ENCODE measurements at regions not wholly inside any gene's neighbourhood (a gene's known extent, or its start where the extent isn't known, plus 50 kb on each side); places are given as distances from the start of the nearest gene placed in this dataset.

DNA sequence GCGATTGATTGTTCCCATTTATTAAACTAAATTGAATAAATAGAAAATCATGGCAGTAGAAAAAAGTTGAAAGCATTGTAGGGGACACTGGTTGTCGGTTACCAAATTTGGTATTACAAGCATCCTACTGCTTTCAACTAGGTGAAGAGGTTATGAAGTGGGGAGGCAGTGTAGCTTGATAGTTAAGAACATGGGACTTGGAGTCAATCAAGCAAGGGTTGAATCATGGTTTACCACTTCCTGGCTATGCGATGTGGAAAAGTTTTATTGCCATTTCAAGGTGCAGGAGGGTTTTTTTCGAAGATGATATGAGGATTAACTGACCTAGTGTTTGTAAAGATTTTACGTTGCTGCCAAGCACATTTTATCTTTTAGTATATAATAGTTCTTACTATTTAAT lies 318.2 kb upstream of the KCNH8 start:
- no peak overlapping the region for H2BK5ac ChIP-seq (ENCODE audit: insufficient read length, low read length)
- no peaks in the 10 kb centered on the region for H3K27me3 ChIP-seq (ENCODE audit: insufficient read depth, low read length)
- H4K20me1 ChIP-seq (ENCODE audit: control insufficient read depth, insufficient read depth, insufficient read length), result no peaks in the 10 kb centered on the region
- no peaks in the 10 kb centered on the region for H3K79me1 ChIP-seq (ENCODE audit: insufficient read depth, low read depth, low read length, poor library complexity, severe bottlenecking)
- no peak overlapping the region for H3K4ac ChIP-seq (ENCODE audit: low read depth, low read length)
- H3K9me3 ChIP-seq (ENCODE audit: control insufficient read depth, low read depth, low read length), result no peaks in the 10 kb centered on the region
- no peak overlapping the region for H2BK15ac ChIP-seq (ENCODE audit: low read depth, low read length)
- no peaks in the 10 kb centered on the region; the same call in 1 of the 2 replicates for H3K4me1 ChIP-seq (ENCODE audit: insufficient read depth, low read length)
- Mint-ChIP-seq H3K4me3 (no peak overlapping the region), H3K4me1 (no peaks in the 10 kb centered on the region; a peak in 2 of 4 replicates), H3K9me3 (no peaks in the 10 kb centered on the region), H3K36me3 (ENCODE audit: insufficient read depth in 1 of 3, low read depth in 3 of 3) (no peaks in the 10 kb centered on the region), H3K27ac (no peak overlapping the region), H3K27me3 (ENCODE audit: low read depth) (no peaks in the 10 kb centered on the region)
- no peak overlapping the region for H3K14ac ChIP-seq (ENCODE audit: insufficient read depth, low read length)
- H3K4me2 ChIP-seq (ENCODE audit: insufficient read depth, insufficient read length, low read length), result no peak overlapping the region
- no peak overlapping the region for H2BK120ac ChIP-seq (ENCODE audit: low read depth, low read length, poor library complexity, severe bottlenecking)
- no peak overlapping the region for H3K18ac ChIP-seq (ENCODE audit: insufficient read length, low read depth, low read length)
- H3K23ac ChIP-seq (ENCODE audit: insufficient read length, low read depth, low read length), result no peak overlapping the region
- H2BK12ac ChIP-seq (ENCODE audit: insufficient read length, low read depth, low read length), result no peak overlapping the region
- no peak overlapping the region for H3K56ac ChIP-seq (ENCODE audit: insufficient read length, low read depth, low read length)
- no peak overlapping the region for H2AFZ ChIP-seq (ENCODE audit: low read length)
- no peak overlapping the region for H4K8ac ChIP-seq (replicated peaks; ENCODE audit: insufficient read length, low read depth, low read length)
- H4K5ac ChIP-seq (ENCODE audit: insufficient read length, low read depth, low read length), result no peak overlapping the region
- TF ChIP-seq, protein P1, sequence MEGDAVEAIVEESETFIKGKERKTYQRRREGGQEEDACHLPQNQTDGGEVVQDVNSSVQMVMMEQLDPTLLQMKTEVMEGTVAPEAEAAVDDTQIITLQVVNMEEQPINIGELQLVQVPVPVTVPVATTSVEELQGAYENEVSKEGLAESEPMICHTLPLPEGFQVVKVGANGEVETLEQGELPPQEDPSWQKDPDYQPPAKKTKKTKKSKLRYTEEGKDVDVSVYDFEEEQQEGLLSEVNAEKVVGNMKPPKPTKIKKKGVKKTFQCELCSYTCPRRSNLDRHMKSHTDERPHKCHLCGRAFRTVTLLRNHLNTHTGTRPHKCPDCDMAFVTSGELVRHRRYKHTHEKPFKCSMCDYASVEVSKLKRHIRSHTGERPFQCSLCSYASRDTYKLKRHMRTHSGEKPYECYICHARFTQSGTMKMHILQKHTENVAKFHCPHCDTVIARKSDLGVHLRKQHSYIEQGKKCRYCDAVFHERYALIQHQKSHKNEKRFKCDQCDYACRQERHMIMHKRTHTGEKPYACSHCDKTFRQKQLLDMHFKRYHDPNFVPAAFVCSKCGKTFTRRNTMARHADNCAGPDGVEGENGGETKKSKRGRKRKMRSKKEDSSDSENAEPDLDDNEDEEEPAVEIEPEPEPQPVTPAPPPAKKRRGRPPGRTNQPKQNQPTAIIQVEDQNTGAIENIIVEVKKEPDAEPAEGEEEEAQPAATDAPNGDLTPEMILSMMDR (conservative IDR thresholded peaks at IDR 0.05), result no peak
- no peak for DNase-seq
- H4K91ac ChIP-seq (ENCODE audit: insufficient read length, low read depth, low read length), result no peak overlapping the region
- no peaks in the 10 kb centered on the region for H3K79me2 ChIP-seq (ENCODE audit: insufficient read depth, low read length)
- H3K27ac ChIP-seq (ENCODE audit: insufficient read length, low read depth, low read length), result no peak overlapping the region
- H2AK5ac ChIP-seq (ENCODE audit: insufficient read length, low read length), result no peak overlapping the region
- no peak overlapping the region for H3T11ph ChIP-seq (ENCODE audit: low read length)
- no peak overlapping the region for H2BK20ac ChIP-seq (ENCODE audit: low read depth, low read length, poor library complexity, severe bottlenecking)
- no CpG with 5 or more reads among the region's 5 CpGs for WGBS (ENCODE audit: extremely low coverage, insufficient read length, low lambda C conversion rate)
- H3K9ac ChIP-seq (ENCODE audit: extremely low read depth, insufficient read length, low read length), result no peak overlapping the region
- no peaks in the 10 kb centered on the region for H3K23me2 ChIP-seq (ENCODE audit: insufficient read length, low read depth, low read length, poor library complexity, severe bottlenecking)
